ENCODE measurements at regions not wholly inside any gene's neighbourhood (a gene's known extent, or its start where the extent isn't known, plus 50 kb on each side); places are given as distances from the start of the nearest gene placed in this dataset.

DNA sequence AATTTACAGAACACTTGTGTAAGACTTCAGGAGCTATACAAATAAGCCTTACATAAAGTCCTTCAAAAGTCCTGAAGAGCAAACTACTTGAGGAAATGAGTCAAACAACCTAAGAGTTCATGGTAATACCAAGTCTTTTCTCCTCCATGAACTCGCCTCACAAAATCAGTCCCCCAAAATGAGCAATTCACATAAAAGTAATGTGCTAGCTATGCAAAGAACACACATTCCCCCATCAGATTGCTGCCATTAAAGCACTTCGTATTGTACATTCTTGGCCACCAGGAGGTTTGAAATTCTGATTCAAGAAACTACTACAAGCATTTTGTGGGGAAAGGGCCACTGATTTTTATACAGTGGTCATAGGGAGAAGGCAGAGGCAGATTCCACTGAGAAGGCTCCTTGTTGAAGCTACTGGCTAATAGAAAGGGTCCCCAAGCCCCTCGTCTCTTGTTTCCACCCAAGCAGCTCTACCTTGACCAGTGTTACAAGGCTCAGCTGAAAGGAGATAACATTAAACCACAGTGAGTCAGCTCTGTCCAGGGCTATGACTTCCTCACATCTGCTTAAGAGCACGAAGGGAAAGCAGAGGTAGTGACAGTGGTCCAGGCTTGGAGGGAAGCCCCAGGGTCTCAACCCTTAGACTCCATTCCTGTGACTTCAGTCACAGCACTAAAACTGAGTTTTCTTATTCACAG is 115.2 kb upstream of the CDK1 start:
- no peak overlapping the region for H3K9ac ChIP-seq (ENCODE audit: insufficient read depth in 1 of 2, low read depth in 2 of 2, low read length in 2 of 2)
- peak overlapping the region; percentile 47 for H3K4me2 ChIP-seq (ENCODE audit: insufficient read depth, low read length)
- ChIA-PET POLR2A (no interaction called here), CTCF (ENCODE audit: low intra/inter-chr PET ratio) (no interaction called here)
- H3K4me3 ChIP-seq, result no peak overlapping the region
- H3K36me3 ChIP-seq (ENCODE audit: control insufficient read depth, insufficient read depth, low read length), result no peaks in the 10 kb centered on the region
- H3K27me3 ChIP-seq (ENCODE audit: control insufficient read depth in 2 of 2, insufficient read depth in 2 of 2, low read length in 2 of 2), result no peaks in the 10 kb centered on the region
- H3K9me3 ChIP-seq (replicated peaks; ENCODE audit: control insufficient read depth, insufficient read depth, low read depth, low read length), result no peaks in the 10 kb centered on the region
- in situ Hi-C loops (cut with MboI) (loop anchor here (25.0 kb wide), 1 partner anchor 826 kb away; no protein-coding TSS in a partner anchor), intact Hi-C loops (cut with micrococcal nuclease) (no loop called here)
- peaks cover 0 to 14% of the 10 kb centered on the region in 2 experiments; a peak in 2 of 5 replicates for H3K4me1 ChIP-seq (replicated peaks in 1 of 2; ENCODE audit: control insufficient read depth in 2 of 2, insufficient read depth in 2 of 2, low read length in 2 of 2)
- DNase-seq (ENCODE audit: extremely low read depth in 1 of 4, low spot score in 3 of 4) (peak in 2 of 4 experiments; percentile 58 to 75), ATAC-seq (peak; percentile 100), FAIRE-seq (peak; percentile 96)
- no TSS peak for BruUV-seq (replicated peaks)
- H3K9me1 ChIP-seq (ENCODE audit: control insufficient read depth, insufficient read depth, low read length), result no peaks in the 10 kb centered on the region
- H2AFZ ChIP-seq (ENCODE audit: low read depth, low read length), result peak overlapping the region; percentile 50
- H3K79me2 ChIP-seq (ENCODE audit: control insufficient read depth, insufficient read depth, low read length), result no peaks in the 10 kb centered on the region
- no peak overlapping the region for H3K27ac ChIP-seq (ENCODE audit: extremely low read depth, low read depth, low read length)
- WGBS (ENCODE audit: insufficient coverage, low coverage, missing lambda C conversion rate), result 6% methylated on average over 4 of the region's 4 CpGs
- H4K20me1 ChIP-seq (replicated peaks; ENCODE audit: control insufficient read depth, insufficient read depth, low read length), result no peaks in the 10 kb centered on the region
- TF ChIP-seq CREM (IDR thresholded peaks at IDR 0.05; ENCODE audit: low read depth) (0 out of 2 replicates have a peak, but pooled peaks have one; percentile 11), EP400 (IDR thresholded peaks at IDR 0.05) (no peak), HDAC8 (tag; IDR thresholded peaks at IDR 0.05) (no peak), MED1 (CRISPR knock-in tag; IDR thresholded peaks at IDR 0.05; ENCODE audit: borderline replicate concordance) (no peak), ZBTB7A (IDR thresholded peaks at IDR 0.05; ENCODE audit: borderline replicate concordance, control insufficient read depth, low read depth, low read length) (peak; percentile 92), NFE2 (IDR thresholded peaks at IDR 0.05; ENCODE audit: low read depth) (peak; percentile 96), TEAD1 (CRISPR knock-in tag; IDR thresholded peaks at IDR 0.05) (0 out of 4 replicates have a peak, but pooled peaks of 1 of the 2 experiments have one; percentile 22), TAF9B (IDR thresholded peaks at IDR 0.05; ENCODE audit: partially characterized antibody) (peak; percentile 21), CBFB (CRISPR knock-in tag; IDR thresholded peaks at IDR 0.05) (0 out of 2 replicates have a peak, but pooled peaks have one; percentile 23), SMARCC2 (IDR thresholded peaks at IDR 0.05; ENCODE audit: low read depth) (peak; percentile 61), ZNF444 (CRISPR knock-in tag; IDR thresholded peaks at IDR 0.05) (no peak)
- TF ChIP-seq, protein P1, sequence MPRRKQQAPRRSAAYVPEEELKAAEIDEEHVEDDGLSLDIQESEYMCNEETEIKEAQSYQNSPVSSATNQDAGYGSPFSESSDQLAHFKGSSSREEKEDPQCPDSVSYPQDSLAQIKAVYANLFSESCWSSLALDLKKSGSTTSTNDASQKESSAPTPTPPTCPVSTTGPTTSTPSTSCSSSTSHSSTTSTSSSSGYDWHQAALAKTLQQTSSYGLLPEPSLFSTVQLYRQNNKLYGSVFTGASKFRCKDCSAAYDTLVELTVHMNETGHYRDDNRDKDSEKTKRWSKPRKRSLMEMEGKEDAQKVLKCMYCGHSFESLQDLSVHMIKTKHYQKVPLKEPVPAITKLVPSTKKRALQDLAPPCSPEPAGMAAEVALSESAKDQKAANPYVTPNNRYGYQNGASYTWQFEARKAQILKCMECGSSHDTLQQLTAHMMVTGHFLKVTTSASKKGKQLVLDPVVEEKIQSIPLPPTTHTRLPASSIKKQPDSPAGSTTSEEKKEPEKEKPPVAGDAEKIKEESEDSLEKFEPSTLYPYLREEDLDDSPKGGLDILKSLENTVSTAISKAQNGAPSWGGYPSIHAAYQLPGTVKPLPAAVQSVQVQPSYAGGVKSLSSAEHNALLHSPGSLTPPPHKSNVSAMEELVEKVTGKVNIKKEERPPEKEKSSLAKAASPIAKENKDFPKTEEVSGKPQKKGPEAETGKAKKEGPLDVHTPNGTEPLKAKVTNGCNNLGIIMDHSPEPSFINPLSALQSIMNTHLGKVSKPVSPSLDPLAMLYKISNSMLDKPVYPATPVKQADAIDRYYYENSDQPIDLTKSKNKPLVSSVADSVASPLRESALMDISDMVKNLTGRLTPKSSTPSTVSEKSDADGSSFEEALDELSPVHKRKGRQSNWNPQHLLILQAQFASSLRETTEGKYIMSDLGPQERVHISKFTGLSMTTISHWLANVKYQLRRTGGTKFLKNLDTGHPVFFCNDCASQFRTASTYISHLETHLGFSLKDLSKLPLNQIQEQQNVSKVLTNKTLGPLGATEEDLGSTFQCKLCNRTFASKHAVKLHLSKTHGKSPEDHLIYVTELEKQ (CRISPR knock-in tag; IDR thresholded peaks at IDR 0.05), result no peak
- TF ChIP-seq, protein P2, sequence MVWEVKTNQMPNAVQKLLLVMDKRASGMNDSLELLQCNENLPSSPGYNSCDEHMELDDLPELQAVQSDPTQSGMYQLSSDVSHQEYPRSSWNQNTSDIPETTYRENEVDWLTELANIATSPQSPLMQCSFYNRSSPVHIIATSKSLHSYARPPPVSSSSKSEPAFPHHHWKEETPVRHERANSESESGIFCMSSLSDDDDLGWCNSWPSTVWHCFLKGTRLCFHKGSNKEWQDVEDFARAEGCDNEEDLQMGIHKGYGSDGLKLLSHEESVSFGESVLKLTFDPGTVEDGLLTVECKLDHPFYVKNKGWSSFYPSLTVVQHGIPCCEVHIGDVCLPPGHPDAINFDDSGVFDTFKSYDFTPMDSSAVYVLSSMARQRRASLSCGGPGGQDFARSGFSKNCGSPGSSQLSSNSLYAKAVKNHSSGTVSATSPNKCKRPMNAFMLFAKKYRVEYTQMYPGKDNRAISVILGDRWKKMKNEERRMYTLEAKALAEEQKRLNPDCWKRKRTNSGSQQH (CRISPR knock-in tag; IDR thresholded peaks at IDR 0.05), result no peak
- TF ChIP-seq, protein P3, sequence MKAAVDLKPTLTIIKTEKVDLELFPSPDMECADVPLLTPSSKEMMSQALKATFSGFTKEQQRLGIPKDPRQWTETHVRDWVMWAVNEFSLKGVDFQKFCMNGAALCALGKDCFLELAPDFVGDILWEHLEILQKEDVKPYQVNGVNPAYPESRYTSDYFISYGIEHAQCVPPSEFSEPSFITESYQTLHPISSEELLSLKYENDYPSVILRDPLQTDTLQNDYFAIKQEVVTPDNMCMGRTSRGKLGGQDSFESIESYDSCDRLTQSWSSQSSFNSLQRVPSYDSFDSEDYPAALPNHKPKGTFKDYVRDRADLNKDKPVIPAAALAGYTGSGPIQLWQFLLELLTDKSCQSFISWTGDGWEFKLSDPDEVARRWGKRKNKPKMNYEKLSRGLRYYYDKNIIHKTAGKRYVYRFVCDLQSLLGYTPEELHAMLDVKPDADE (conservative IDR thresholded peaks at IDR 0.05; ENCODE audit: control insufficient read depth, low read depth, low read length), result no peak
